ENCODE measurements at regions not wholly inside any gene's neighbourhood (a gene's known extent, or its start where the extent isn't known, plus 50 kb on each side); places are given as distances from the start of the nearest gene placed in this dataset.

DNA sequence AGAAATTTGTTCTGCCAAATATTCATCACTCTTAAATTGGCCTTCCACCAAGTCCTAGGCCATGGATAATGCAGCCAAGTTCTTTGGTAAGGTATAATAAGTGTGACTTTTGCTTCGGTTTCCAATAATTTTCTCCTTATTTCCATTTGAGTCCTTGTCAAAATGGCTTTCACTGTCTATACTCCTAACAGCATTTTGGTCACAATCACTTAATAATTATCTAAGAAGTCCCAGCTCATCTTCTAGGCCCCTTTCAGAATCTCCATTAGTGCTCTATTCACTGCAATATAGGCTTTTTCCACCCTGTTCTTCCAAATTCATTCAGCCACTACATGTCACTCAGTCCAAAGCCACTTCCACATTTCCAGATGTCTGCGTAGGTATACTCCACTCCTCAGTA is 51.0 kb upstream of the SPIN4 start:
- TF ChIP-seq CTCF (IDR thresholded peaks at IDR 0.05) = no peak
- no peak for TF ChIP-seq POLR2A (IDR thresholded peaks at IDR 0.05)

Data from thyroid gland (tissue), 4 donors.